CD4-positive, alpha-beta T cell (primary cell): ENCODE measurements at regions not wholly inside any gene's neighbourhood (a gene's known extent, or its start where the extent isn't known, plus 50 kb on each side); places are given as distances from the start of the nearest gene placed in this dataset.

Source experiments
- ATAC-seq: fragments of 200-7000 bp; cut with Tn5 transposase; one replicate; pipeline ENCODE4 v1.10.0; 2022; ENCODE audit warnings: mild to moderate bottlenecking; ENCODE audit not compliant: poor library complexity
- CTCF ChIA-PET: fragments of 350-600 bp; sonication (Branson Sonifier 250); formaldehyde crosslinking; loops from one replicate; lab custom pipeline; 2021; ENCODE audit warnings: antibody characterized with exemption, inconsistent platforms; lab: Charles Lee
- POLR2A ChIA-PET: fragments of 350-600 bp; sonication (Branson Sonifier 250); formaldehyde crosslinking; loops from one replicate; lab custom pipeline; 2021; ENCODE audit warnings: antibody characterized with exemption, inconsistent platforms; lab: Charles Lee
- DNase-seq, 14 experiments: peaks; one replicate each; pipeline ENCODE4 v3.0.0-alpha.2; 2013 to 2020; ENCODE audit warnings: mixed read lengths in 2 of 14
- H3K27ac ChIP-seq, 2 donors: one replicate each; pipeline versions ENCODE4 v1.5.1 to v1.7.0; 2013; ENCODE audit warnings: low read length in 2 of 2, low read depth in 1 of 2, mild to moderate bottlenecking in 1 of 2
- H3K27me3 ChIP-seq, 2 experiments: 1 replicate in 1 of 2; 2 replicates in 1 of 2; pipeline versions ENCODE4 v1.6.1 to v1.7.0; 2013; ENCODE audit warnings: low read length in 2 of 2, control low read depth in 1 of 2, mild to moderate bottlenecking in 1 of 2, moderate library complexity in 1 of 2; ENCODE audit not compliant: insufficient read depth in 2 of 2, control insufficient read depth in 1 of 2
- H3K36me3 ChIP-seq: one replicate; pipeline ENCODE4 v1.6.1; 2013; ENCODE audit warnings: low read length, control low read depth; ENCODE audit not compliant: insufficient read depth
- H3K4me1 ChIP-seq: one replicate; pipeline ENCODE4 v1.6.1; 2013; ENCODE audit warnings: low read length, control low read depth; ENCODE audit not compliant: insufficient read depth
- H3K4me3 ChIP-seq: one replicate; pipeline ENCODE4 v1.5.1; 2013; ENCODE audit warnings: mild to moderate bottlenecking, low read length, moderate library complexity
- H3K9me3 ChIP-seq, 2 experiments: 1 replicate in 1 of 2; 2 replicates in 1 of 2; pipeline versions ENCODE4 v1.6.1 to v1.7.0; 2013; ENCODE audit warnings: low read length in 2 of 2, mild to moderate bottlenecking in 2 of 2, control low read depth in 1 of 2, moderate library complexity in 1 of 2; ENCODE audit not compliant: control insufficient read depth in 1 of 2, insufficient read depth in 1 of 2
- H3K27ac Mint-ChIP-seq: one replicate; pipeline ENCODE4 v1.8.0; 2020; ENCODE audit warnings: mixed read lengths
- H3K27me3 Mint-ChIP-seq: one replicate; pipeline ENCODE4 v1.8.0; 2021; ENCODE audit warnings: mixed read lengths
- H3K36me3 Mint-ChIP-seq: one replicate; pipeline ENCODE4 v1.8.0; 2021; ENCODE audit warnings: low read depth, mixed read lengths
- H3K4me1 Mint-ChIP-seq: one replicate; pipeline ENCODE4 v1.8.0; 2021; ENCODE audit warnings: low read depth, mixed read lengths
- H3K4me3 Mint-ChIP-seq: one replicate; pipeline ENCODE4 v1.8.0; 2020; ENCODE audit warnings: mild to moderate bottlenecking, mixed read lengths
- H3K9me3 Mint-ChIP-seq: one replicate; pipeline ENCODE4 v1.8.0; 2020; ENCODE audit warnings: mixed read lengths
- CTCF ChIP-seq: fragments of 200-600 bp; IDR thresholded peaks from one replicate; pipeline ENCODE4 v1.8.0; 2022; ENCODE audit warnings: antibody characterized with exemption, mild to moderate bottlenecking
- intact Hi-C, 2 experiments: fragments of 100-400 bp; cut with DNase I in 1 of 2; cut with micrococcal nuclease in 1 of 2; formaldehyde crosslinking; loops; one replicate each; pipeline versions ENCODE4 v1.15.1 to v1.9.0; 2023 to 2025; cut with DNase I, micrococcal nuclease

- H3K27me3 ChIP-seq = no peaks in the 10 kb centered on the region
- H3K36me3 ChIP-seq = no peaks in the 10 kb centered on the region
- ChIA-PET POLR2A (no interaction called here), CTCF (no interaction called here)
- Mint-ChIP-seq H3K27me3 (no peaks in the 10 kb centered on the region), H3K36me3 (no peaks in the 10 kb centered on the region), H3K27ac (no peak overlapping the region), H3K4me3 (no peak overlapping the region), H3K4me1 (no peaks in the 10 kb centered on the region), H3K9me3 (peaks cover 4% of the 10 kb centered on the region)
- H3K4me1 ChIP-seq = no peaks in the 10 kb centered on the region
- TF ChIP-seq CTCF = no peak
- peaks cover 0 to 4% of the 10 kb centered on the region in 2 experiments for H3K9me3 ChIP-seq
- no peak for DNase-seq
- no peak overlapping the region for H3K27ac ChIP-seq
- intact Hi-C loops = no loop called here
- ATAC-seq = no peak
- no peak overlapping the region for H3K4me3 ChIP-seq
Observed at GRCh38 chr2:192854031-192854430, 659.3 kb upstream of the TMEFF2 start.

GRCh38 chr2:192828947-192829346 lies 634.2 kb upstream of the TMEFF2 start:
- CTCF ChIA-PET = no interaction called here
- H3K27ac ChIP-seq = no peak overlapping the region
- Mint-ChIP-seq H3K9me3 (peaks cover 3% of the 10 kb centered on the region), H3K27me3 (no peaks in the 10 kb centered on the region), H3K4me1 (no peaks in the 10 kb centered on the region), H3K36me3 (no peaks in the 10 kb centered on the region), H3K4me3 (no peak overlapping the region), H3K27ac (no peak overlapping the region)
- intact Hi-C loops = no loop called here
- H3K36me3 ChIP-seq = no peaks in the 10 kb centered on the region
- H3K9me3 ChIP-seq = peaks cover 0 to 15% of the 10 kb centered on the region in 2 experiments
- peak in 1 of 14 experiments; percentile 2 for DNase-seq
- H3K4me3 ChIP-seq = no peak overlapping the region
- no peaks in the 10 kb centered on the region for H3K27me3 ChIP-seq
- ATAC-seq = no peak
- TF ChIP-seq CTCF = no peak
- no peaks in the 10 kb centered on the region for H3K4me1 ChIP-seq
- POLR2A ChIA-PET = no interaction called here

GRCh38 chr2:192828175-192828574 lies 633.4 kb upstream of the TMEFF2 start:
- intact Hi-C loops = no loop called here
- ATAC-seq = no peak

More at GRCh38 chr2:192828175-192828574, 633.4 kb upstream of the TMEFF2 start:
- POLR2A ChIA-PET = no interaction called here
- Mint-ChIP-seq H3K4me3 (no peak overlapping the region), H3K27me3 (no peaks in the 10 kb centered on the region), H3K4me1 (no peaks in the 10 kb centered on the region), H3K9me3 (peaks cover 3% of the 10 kb centered on the region), H3K36me3 (no peaks in the 10 kb centered on the region), H3K27ac (no peak overlapping the region)
- no peaks in the 10 kb centered on the region for H3K27me3 ChIP-seq
- H3K4me3 ChIP-seq = no peak overlapping the region
- peaks cover 0 to 15% of the 10 kb centered on the region in 2 experiments for H3K9me3 ChIP-seq
- no peak overlapping the region for H3K27ac ChIP-seq
- no peak for DNase-seq
- H3K36me3 ChIP-seq = no peaks in the 10 kb centered on the region
- no peak for TF ChIP-seq CTCF
- no peaks in the 10 kb centered on the region for H3K4me1 ChIP-seq
- CTCF ChIA-PET = no interaction called here
